Stimulated activated naive B cell treated with anti-CD40 and anti-IgM and Interleukin-4, amounts not matched to agents 10 μg/mL and 1 μg/mL and 100 μg/mL, for 72 hours (primary cell): ENCODE measurements at regions not wholly inside any gene's neighbourhood (a gene's known extent, or its start where the extent isn't known, plus 50 kb on each side); places are given as distances from the start of the nearest gene placed in this dataset.

Experiments used
- ATAC-seq, 2 donors: fragments of 150-1000 bp; cut with Tn5 transposase; replicated peaks; 2 replicates each; pipeline ENCODE4 v1.10.0; 2021; ENCODE audit warnings: moderate library complexity in 1 of 2
- DNase-seq: peaks from one replicate; pipeline ENCODE4 v3.0.0; 2021
- H3K27ac Mint-ChIP-seq: one replicate; pipeline ENCODE4 v1.8.0; 2022; ENCODE audit warnings: mild to moderate bottlenecking, mixed read lengths
- H3K27me3 Mint-ChIP-seq, 2 donors: one replicate each; pipeline ENCODE4 v1.8.0; 2022; ENCODE audit warnings: mixed read lengths in 2 of 2
- H3K36me3 Mint-ChIP-seq, 2 donors: one replicate each; pipeline ENCODE4 v1.8.0; 2022; ENCODE audit warnings: mixed read lengths in 2 of 2, mild to moderate bottlenecking in 1 of 2
- H3K4me1 Mint-ChIP-seq, 2 donors: one replicate each; pipeline ENCODE4 v1.8.0; 2022; ENCODE audit warnings: mixed read lengths in 2 of 2, mild to moderate bottlenecking in 1 of 2
- H3K4me3 Mint-ChIP-seq, 2 donors: one replicate each; pipeline ENCODE4 v1.8.0; 2022; ENCODE audit warnings: mild to moderate bottlenecking in 2 of 2, mixed read lengths in 2 of 2, moderate library complexity in 1 of 2
- H3K9me3 Mint-ChIP-seq, 2 donors: one replicate each; pipeline ENCODE4 v1.8.0; 2022; ENCODE audit warnings: mixed read lengths in 2 of 2, mild to moderate bottlenecking in 1 of 2

GRCh38 chr1:2970311-2971071 is 50.8 kb upstream of the ACTRT2 start:
- ATAC-seq (no peak), DNase-seq (no peak)
- Mint-ChIP-seq H3K36me3 (no peaks in the 10 kb centered on the region), H3K27ac (no peak overlapping the region), H3K27me3 (peaks cover 12 to 32% of the 10 kb centered on the region in 2 donors), H3K4me3 (no peak overlapping the region), H3K9me3 (no peaks in the 10 kb centered on the region), H3K4me1 (peaks cover 3 to 13% of the 10 kb centered on the region in 2 donors)

DNA sequence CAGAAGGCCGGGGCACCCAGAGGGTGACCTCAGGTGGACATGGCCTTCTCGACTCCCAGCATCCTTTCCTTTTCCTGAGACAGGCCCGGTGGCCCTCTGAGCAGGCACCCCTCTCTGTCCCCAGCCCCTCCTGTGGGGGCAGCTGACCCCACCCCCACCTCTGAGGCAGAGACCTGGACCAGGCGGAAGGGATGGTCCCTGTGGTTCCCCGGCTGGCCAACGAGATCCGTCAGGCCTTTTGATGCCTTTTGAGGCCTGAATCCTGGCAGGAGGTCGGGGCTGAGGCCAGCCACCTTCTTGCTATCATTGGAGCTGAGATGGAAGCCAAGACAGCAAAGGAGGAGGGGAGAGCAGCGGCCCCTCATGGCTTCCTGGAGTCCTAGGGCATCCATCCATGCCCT is 50.2 kb upstream of the ACTRT2 start:
- H3K27me3 Mint-ChIP-seq = peaks cover 12 to 32% of the 10 kb centered on the region in 2 donors
- H3K4me1 Mint-ChIP-seq = peaks cover 3 to 13% of the 10 kb centered on the region in 2 donors
- H3K9me3 Mint-ChIP-seq = no peaks in the 10 kb centered on the region
- H3K36me3 Mint-ChIP-seq = no peaks in the 10 kb centered on the region
- no peak for ATAC-seq
- no peak overlapping the region for H3K4me3 Mint-ChIP-seq
- no peak overlapping the region for H3K27ac Mint-ChIP-seq
- no peak for DNase-seq
